Cardiac fibroblast (primary cell): ENCODE measurements at regions not wholly inside any gene's neighbourhood (a gene's known extent, or its start where the extent isn't known, plus 50 kb on each side); places are given as distances from the start of the nearest gene placed in this dataset.
A peak's percentile ranks its signal among the peaks of the same experiment; 100 is the strongest.

Experiments used
- DNase-seq, 2 donors: peaks; one replicate each; pipeline versions ENCODE4 v3.0.0 to v3.0.0-alpha.2; 2010; ENCODE audit warnings: low read depth in 2 of 2
- H3K4me3 ChIP-seq, 2 donors: replicated peaks in 1 of 2; 1 replicate in 1 of 2; 2 replicates in 1 of 2; pipeline ENCODE4 v1.5.1; 2011; ENCODE audit warnings: low read depth in 2 of 2, low read length in 2 of 2, mild to moderate bottlenecking in 2 of 2, moderate library complexity in 1 of 2
- CTCF ChIP-seq: IDR thresholded peaks from one replicate; pipeline ENCODE4 v1.5.1; 2011; ENCODE audit warnings: low read depth, mild to moderate bottlenecking, low read length, inconsistent platforms

- DNase-seq, result no peak
- TF ChIP-seq CTCF, result no peak
- H3K4me3 ChIP-seq, result no peak overlapping the region
Measured at GRCh38 chr3:5321666-5322340, 134.3 kb downstream of the EDEM1 start.

GRCh38 chr3:5324780-5325179 lies 137.3 kb downstream of the EDEM1 start:
- no peak for TF ChIP-seq CTCF
- no peak for DNase-seq
- H3K4me3 ChIP-seq, result no peak overlapping the region

- H3K4me3 ChIP-seq, result no peak overlapping the region
Measured at GRCh38 chr3:5330152-5330810, 142.8 kb downstream of the EDEM1 start.

GRCh38 chr3:5331567-5332269 lies 144.2 kb downstream of the EDEM1 start:
- no peak for DNase-seq
- no peak overlapping the region for H3K4me3 ChIP-seq
- TF ChIP-seq CTCF, result no peak

More at GRCh38 chr3:5330152-5330810, 142.8 kb downstream of the EDEM1 start:
- peak in 1 of 2 donors; percentile 2 for DNase-seq
- TF ChIP-seq CTCF, result no peak

- no peak for TF ChIP-seq CTCF
- DNase-seq, result no peak
- H3K4me3 ChIP-seq, result no peak overlapping the region
Measured at GRCh38 chr3:5332270-5332956, 144.9 kb downstream of the EDEM1 start.

- no peak for DNase-seq
- H3K4me3 ChIP-seq, result no peak overlapping the region
- no peak for TF ChIP-seq CTCF
Measured at GRCh38 chr3:5339967-5340535, 152.5 kb downstream of the EDEM1 start.
